PFSK-1 (cell line): ENCODE measurements at regions not wholly inside any gene's neighbourhood (a gene's known extent, or its start where the extent isn't known, plus 50 kb on each side); places are given as distances from the start of the nearest gene placed in this dataset.

Source experiments
- POLR2AphosphoS5 ChIP-seq: IDR thresholded peaks from 2 replicates; pipeline ENCODE4 v1.6.1; 2012; ENCODE audit warnings: low read depth, mild to moderate bottlenecking, control low read depth, low read length, moderate library complexity
- TAF1 ChIP-seq: IDR thresholded peaks from 2 replicates; pipeline ENCODE4 v1.6.1; 2012; ENCODE audit warnings: low read length, control low read depth, borderline replicate concordance; ENCODE audit not compliant: insufficient read depth
- TF ChIP-seq, protein P1 (sequence below), 2 experiments: IDR thresholded peaks; 2 replicates each; pipeline versions ENCODE4 v1.6.1 to v1.8.0; 2011 to 2012; ENCODE audit warnings: low read depth in 2 of 2, low read length in 2 of 2, control low read depth in 1 of 2, inconsistent platforms in 1 of 2, mild to moderate bottlenecking in 1 of 2, moderate library complexity in 1 of 2; ENCODE audit not compliant: insufficient read depth in 1 of 2

DNA sequence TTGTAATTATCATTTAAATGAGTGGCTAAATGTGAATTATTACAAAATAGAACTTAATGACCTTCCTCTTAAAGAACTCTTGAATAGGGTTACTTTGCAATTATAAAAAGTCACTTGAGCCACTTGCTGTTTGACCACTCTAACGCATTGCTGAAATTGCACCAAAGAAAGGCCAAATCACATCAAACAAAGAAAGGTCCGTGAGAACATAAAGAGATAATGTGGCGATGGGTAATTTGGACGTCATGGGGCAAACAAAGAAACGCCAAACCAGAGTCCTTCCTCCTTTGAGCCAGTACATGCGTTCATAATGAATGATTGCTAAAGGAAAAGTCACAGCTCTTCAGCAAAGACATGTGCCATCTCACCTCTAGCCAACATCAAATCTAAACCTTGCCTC lies 229.8 kb upstream of the STS start:
- TF ChIP-seq TAF1 (no peak), POLR2AphosphoS5 (no peak)
- TF ChIP-seq, protein P1, sequence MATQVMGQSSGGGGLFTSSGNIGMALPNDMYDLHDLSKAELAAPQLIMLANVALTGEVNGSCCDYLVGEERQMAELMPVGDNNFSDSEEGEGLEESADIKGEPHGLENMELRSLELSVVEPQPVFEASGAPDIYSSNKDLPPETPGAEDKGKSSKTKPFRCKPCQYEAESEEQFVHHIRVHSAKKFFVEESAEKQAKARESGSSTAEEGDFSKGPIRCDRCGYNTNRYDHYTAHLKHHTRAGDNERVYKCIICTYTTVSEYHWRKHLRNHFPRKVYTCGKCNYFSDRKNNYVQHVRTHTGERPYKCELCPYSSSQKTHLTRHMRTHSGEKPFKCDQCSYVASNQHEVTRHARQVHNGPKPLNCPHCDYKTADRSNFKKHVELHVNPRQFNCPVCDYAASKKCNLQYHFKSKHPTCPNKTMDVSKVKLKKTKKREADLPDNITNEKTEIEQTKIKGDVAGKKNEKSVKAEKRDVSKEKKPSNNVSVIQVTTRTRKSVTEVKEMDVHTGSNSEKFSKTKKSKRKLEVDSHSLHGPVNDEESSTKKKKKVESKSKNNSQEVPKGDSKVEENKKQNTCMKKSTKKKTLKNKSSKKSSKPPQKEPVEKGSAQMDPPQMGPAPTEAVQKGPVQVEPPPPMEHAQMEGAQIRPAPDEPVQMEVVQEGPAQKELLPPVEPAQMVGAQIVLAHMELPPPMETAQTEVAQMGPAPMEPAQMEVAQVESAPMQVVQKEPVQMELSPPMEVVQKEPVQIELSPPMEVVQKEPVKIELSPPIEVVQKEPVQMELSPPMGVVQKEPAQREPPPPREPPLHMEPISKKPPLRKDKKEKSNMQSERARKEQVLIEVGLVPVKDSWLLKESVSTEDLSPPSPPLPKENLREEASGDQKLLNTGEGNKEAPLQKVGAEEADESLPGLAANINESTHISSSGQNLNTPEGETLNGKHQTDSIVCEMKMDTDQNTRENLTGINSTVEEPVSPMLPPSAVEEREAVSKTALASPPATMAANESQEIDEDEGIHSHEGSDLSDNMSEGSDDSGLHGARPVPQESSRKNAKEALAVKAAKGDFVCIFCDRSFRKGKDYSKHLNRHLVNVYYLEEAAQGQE (IDR thresholded peaks at IDR 0.05; ENCODE audit: insufficient read depth in 1 of 2, low read depth in 2 of 2, low read length in 2 of 2), result no peak
